ENCODE measurements at regions not wholly inside any gene's neighbourhood (a gene's known extent, or its start where the extent isn't known, plus 50 kb on each side); places are given as distances from the start of the nearest gene placed in this dataset.
"Not testable (repeated sequence)": the region's sequence is repeated elsewhere in the genome, so short reads cannot be mapped to it uniquely, and the experiment has no call there.

- POLR2A ChIA-PET; H2AFZ ChIP-seq (ENCODE audit: control insufficient read depth, low read depth, low read length); H4K20me1 ChIP-seq (ENCODE audit: control insufficient read depth, insufficient read depth); in situ Hi-C loops (cut with MboI); H3K27me3 ChIP-seq (replicated peaks in 1 of 2; ENCODE audit: control insufficient read depth in 2 of 2, insufficient read depth in 2 of 2, low read length in 1 of 2); H3K36me3 ChIP-seq (ENCODE audit: control insufficient read depth in 2 of 2, insufficient read depth in 2 of 2, low read length in 1 of 2); H3K4me3 ChIP-seq; ATAC-seq; BruUV-seq (replicated peaks); H3K9me3 ChIP-seq (replicated peaks; ENCODE audit: control insufficient read depth, insufficient read depth, low read length); H3K9ac ChIP-seq (ENCODE audit: control insufficient read depth, insufficient read depth, low read length); DNase-seq (ENCODE audit: low read depth, low spot score); intact Hi-C loops (cut with micrococcal nuclease; ENCODE audit: unreplicated experiment); H3K79me2 ChIP-seq (ENCODE audit: control insufficient read depth, insufficient read depth, low read length): not testable (repeated sequence)
- CTCF ChIA-PET: interaction anchor here (0.9 to 5.7 kb wide), 10 partner anchors 16 to 1251 kb away, joined by 3 to 91 read pairs (median 6); no protein-coding TSS in a partner anchor
- RAD21 ChIA-PET (ENCODE audit: unreplicated experiment): interaction anchor here (0.9 to 3.5 kb wide), 6 partner anchors 15 to 168 kb away, joined by 3 to 14 read pairs (median 5); no protein-coding TSS in a partner anchor
- SMC1A ChIA-PET (ENCODE audit: uncharacterized antibody, unreplicated experiment): interaction anchor here (0.8 to 2.8 kb wide), 7 partner anchors 18 to 285 kb away, joined by 3 to 27 read pairs (median 4); no protein-coding TSS in a partner anchor
- Histone ChIP-seq H3K4me1 (ENCODE audit: control insufficient read depth, insufficient read depth, low read length) (peaks cover 38% of the 10 kb centered on the region), H3K4me2 (ENCODE audit: control insufficient read depth, insufficient read depth) (peak overlapping the region; percentile 17; the same call in 1 of the 2 replicates), H3K27ac (ENCODE audit: control insufficient read depth, insufficient read depth) (peak overlapping the region; percentile 74)
- TF ChIP-seq TCF3 (IDR thresholded peaks at IDR 0.05; ENCODE audit: borderline replicate concordance, insufficient read depth, low read depth, low read length) (peak; percentile 82; the same call in 1 of the 2 replicates), RUNX3 (IDR thresholded peaks at IDR 0.05; ENCODE audit: low read length) (peak; percentile 90), TCF12 (IDR thresholded peaks at IDR 0.05; ENCODE audit: low read depth, low read length) (peak; percentile 89), CBFB (IDR thresholded peaks at IDR 0.05; ENCODE audit: low read depth) (0 out of 2 replicates have a peak, but pooled peaks have one; percentile 25), NFIC (IDR thresholded peaks at IDR 0.05; ENCODE audit: low read depth, low read length) (peak; percentile 50; the same call in 1 of the 2 replicates), SPI1 (IDR thresholded peaks at IDR 0.05; ENCODE audit: borderline replicate concordance, insufficient read depth, low read depth, low read length) (0 out of 2 replicates have a peak, but pooled peaks have one; percentile 14)
- TF ChIP-seq, protein P1, sequence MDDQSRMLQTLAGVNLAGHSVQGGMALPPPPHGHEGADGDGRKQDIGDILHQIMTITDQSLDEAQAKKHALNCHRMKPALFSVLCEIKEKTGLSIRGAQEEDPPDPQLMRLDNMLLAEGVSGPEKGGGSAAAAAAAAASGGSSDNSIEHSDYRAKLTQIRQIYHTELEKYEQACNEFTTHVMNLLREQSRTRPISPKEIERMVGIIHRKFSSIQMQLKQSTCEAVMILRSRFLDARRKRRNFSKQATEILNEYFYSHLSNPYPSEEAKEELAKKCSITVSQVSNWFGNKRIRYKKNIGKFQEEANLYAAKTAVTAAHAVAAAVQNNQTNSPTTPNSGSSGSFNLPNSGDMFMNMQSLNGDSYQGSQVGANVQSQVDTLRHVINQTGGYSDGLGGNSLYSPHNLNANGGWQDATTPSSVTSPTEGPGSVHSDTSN (IDR thresholded peaks at IDR 0.05; ENCODE audit: insufficient replicate concordance, low read depth, low read length): peak; percentile 26
- WGBS (ENCODE audit: insufficient coverage, insufficient replicate concordance, low lambda C conversion rate, missing lambda C conversion rate): 25% methylated on average over 1 of the region's 1 CpG
- peak; percentile 18 for FAIRE-seq
Observed at GRCh38 chr6:150147-150546, 142.1 kb upstream of the DUSP22 start.

GRCh38 chr6:152436-152835 is 139.9 kb upstream of the DUSP22 start:
- in situ Hi-C loops (cut with MboI); FAIRE-seq: not testable (repeated sequence)

More at GRCh38 chr6:152436-152835, 139.9 kb upstream of the DUSP22 start:
- H3K4me3 ChIP-seq; RAD21 ChIA-PET (ENCODE audit: unreplicated experiment); H3K27ac ChIP-seq (ENCODE audit: control insufficient read depth, insufficient read depth); POLR2A ChIA-PET; H3K36me3 ChIP-seq (ENCODE audit: control insufficient read depth in 2 of 2, insufficient read depth in 2 of 2, low read length in 1 of 2); H4K20me1 ChIP-seq (ENCODE audit: control insufficient read depth, insufficient read depth); H2AFZ ChIP-seq (ENCODE audit: control insufficient read depth, low read depth, low read length); SMC1A ChIA-PET (ENCODE audit: uncharacterized antibody, unreplicated experiment); DNase-seq (ENCODE audit: low read depth, low spot score); H3K79me2 ChIP-seq (ENCODE audit: control insufficient read depth, insufficient read depth, low read length); H3K9me3 ChIP-seq (replicated peaks; ENCODE audit: control insufficient read depth, insufficient read depth, low read length); BruUV-seq (replicated peaks); H3K27me3 ChIP-seq (replicated peaks in 1 of 2; ENCODE audit: control insufficient read depth in 2 of 2, insufficient read depth in 2 of 2, low read length in 1 of 2); H3K9ac ChIP-seq (ENCODE audit: control insufficient read depth, insufficient read depth, low read length); ATAC-seq; intact Hi-C loops (cut with micrococcal nuclease; ENCODE audit: unreplicated experiment): not testable (repeated sequence)
- peaks cover 55% of the 10 kb centered on the region for H3K4me1 ChIP-seq (ENCODE audit: control insufficient read depth, insufficient read depth, low read length)
- 95% methylated on average over 3 of the region's 3 CpGs for WGBS (ENCODE audit: insufficient coverage, insufficient replicate concordance, low lambda C conversion rate, missing lambda C conversion rate)
- CTCF ChIA-PET: interaction anchor here (5.7 kb wide), 1 partner anchor 14 kb away, joined by 91 read pairs; no protein-coding TSS in a partner anchor
- H3K4me2 ChIP-seq (ENCODE audit: control insufficient read depth, insufficient read depth): 0 out of 2 replicates have a peak overlapping the region, but pooled peaks have one; percentile 33
